HG02852 (cell line): ENCODE measurements at regions not wholly inside any gene's neighbourhood (a gene's known extent, or its start where the extent isn't known, plus 50 kb on each side); places are given as distances from the start of the nearest gene placed in this dataset.

Experiments used
- ATAC-seq: cut with Tn5 transposase; IDR thresholded peaks from one replicate; pipeline ENCODE4 v1.9.1; 2021; ENCODE audit warnings: mild to moderate bottlenecking, moderate library complexity; ENCODE audit not compliant: unreplicated experiment

DNA sequence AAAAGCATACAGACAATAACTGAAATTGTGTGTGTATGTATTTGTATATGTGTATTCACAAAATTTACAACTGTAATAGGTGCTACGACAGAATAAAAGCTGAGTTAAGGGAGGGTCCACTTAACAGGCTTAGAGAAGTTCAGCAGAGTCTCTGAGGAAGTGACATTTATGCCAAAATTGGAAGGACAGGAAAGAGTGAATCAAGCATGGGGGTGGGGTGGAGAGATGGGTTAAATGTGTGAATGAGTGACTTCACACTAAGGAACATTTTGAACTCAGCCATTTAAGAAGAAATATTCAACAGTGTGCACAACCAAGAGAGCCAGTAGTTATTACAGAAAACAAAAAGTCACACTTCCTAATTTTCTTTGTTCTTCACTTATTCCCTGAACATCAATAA lies 53.8 kb upstream of the RGS1 start:
- no peak for ATAC-seq

DNA sequence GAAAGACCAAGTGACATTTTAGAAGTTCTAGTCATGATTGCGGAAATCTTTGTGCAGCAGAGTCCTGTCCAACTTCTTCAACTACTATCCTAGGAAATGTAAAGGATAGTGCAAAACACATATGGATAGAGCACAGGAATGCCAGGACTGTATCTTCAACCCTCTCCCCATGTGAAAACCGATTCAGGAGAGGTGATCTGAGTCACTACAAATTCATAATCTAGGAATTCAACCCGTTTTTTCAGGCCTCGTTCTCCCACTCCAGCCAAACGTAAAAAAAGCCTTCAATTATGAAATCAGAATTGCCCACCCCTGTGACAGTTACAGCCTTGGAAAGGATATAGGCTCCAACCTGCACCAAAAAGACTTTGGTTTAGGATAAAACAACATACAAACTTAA lies 52.9 kb upstream of the RGS1 start:
- no peak for ATAC-seq

- no peak for ATAC-seq
Observed at GRCh38 chr1:192524223-192524622, 51.4 kb upstream of the RGS1 start.
